ENCODE measurements at regions not wholly inside any gene's neighbourhood (a gene's known extent, or its start where the extent isn't known, plus 50 kb on each side); places are given as distances from the start of the nearest gene placed in this dataset.

GRCh38 chr6:85291326-85291725 is 158.6 kb upstream of the NT5E start:
- TF ChIP-seq TAF1 (IDR thresholded peaks at IDR 0.05; ENCODE audit: borderline replicate concordance, low read depth, low read length), result no peak
- TF ChIP-seq POLR2A (IDR thresholded peaks at IDR 0.05; ENCODE audit: low read depth, low read length), result no peak

Measured in GM12892 (cell line).